ENCODE measurements at regions not wholly inside any gene's neighbourhood (a gene's known extent, or its start where the extent isn't known, plus 50 kb on each side); places are given as distances from the start of the nearest gene placed in this dataset.

- no peak for DNase-seq
These were observed 62.7 kb upstream of the TANC1 start for GRCh38 chr2:158905784-158906183.

- no peak for DNase-seq
These were observed 60.4 kb upstream of the TANC1 start for GRCh38 chr2:158907926-158908456.

DNA sequence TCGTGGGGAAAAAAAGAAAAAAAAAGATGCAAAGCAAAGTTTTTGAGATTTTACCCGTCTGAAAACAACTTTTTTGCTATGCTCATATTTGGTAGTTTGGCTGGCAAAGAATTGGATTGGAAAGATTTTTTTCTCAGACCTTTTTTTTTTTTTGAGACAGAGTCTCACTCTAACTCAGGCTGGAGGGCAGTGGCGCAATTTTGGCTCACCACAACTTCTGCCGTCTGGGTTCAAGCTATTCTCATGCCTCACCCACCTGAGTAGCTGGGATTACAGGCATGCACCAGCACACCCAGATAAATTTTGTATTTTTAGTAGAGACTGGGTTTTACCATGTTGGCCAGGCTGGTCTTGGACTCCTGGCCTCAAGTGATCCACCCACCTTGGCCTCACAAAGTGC, 56.3 kb upstream of the TANC1 start:
- DNase-seq: no peak

GRCh38 chr2:158912765-158913164, 55.7 kb upstream of the TANC1 start:
- DNase-seq: no peak

GRCh38 chr2:158914066-158914465, 54.4 kb upstream of the TANC1 start:
- no peak for DNase-seq

GRCh38 chr2:158914731-158915130, 53.7 kb upstream of the TANC1 start:
- DNase-seq: no peak

DNA sequence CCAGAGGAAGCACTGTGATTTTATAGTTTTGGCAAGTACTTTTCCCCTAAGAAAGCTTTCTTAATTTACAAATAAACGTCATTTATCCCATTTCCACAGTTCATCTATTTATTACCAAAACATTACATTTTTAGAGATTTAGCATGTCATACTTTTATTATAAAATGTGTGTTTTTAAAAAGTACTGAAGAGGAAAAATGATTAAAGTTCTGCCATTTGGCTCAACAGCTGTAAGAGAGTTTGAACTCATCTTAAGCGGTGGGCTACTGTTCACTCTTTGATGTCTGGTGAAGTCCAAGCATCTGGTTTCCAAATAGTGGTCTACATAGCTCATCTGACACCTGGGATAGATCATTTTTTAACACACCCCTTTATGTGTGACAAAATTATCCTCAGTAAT, 51.3 kb upstream of the TANC1 start:
- no peak for DNase-seq

DNA sequence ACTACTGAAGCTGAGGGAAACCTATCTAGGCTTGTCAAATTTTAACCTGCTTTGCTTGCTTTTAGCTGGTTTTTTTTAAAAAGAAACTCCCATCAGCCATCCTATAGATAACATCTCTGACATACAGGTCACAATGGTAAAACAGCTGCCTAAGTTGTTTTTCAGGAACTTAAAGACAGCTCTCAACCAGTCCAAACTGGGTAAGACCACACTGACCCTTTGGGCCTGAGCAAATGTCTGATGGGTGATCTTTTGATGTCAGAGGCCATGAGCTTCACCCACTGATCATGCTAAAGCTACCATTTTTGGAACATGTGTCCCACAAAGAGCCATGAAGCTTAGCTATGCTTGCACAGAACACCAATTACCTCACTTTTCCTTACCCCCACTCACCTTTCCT, 50.0 kb upstream of the TANC1 start:
- no peak for DNase-seq
